ENCODE measurements at regions not wholly inside any gene's neighbourhood (a gene's known extent, or its start where the extent isn't known, plus 50 kb on each side); places are given as distances from the start of the nearest gene placed in this dataset.
"Not testable (repeated sequence)": the region's sequence is repeated elsewhere in the genome, so short reads cannot be mapped to it uniquely, and the experiment has no call there.

- DNase-seq: no peak
These were observed 326.9 kb upstream of the HNRNPA3 start for GRCh38 chr2:176885661-176886060.

- no peak for DNase-seq
These were observed 321.5 kb upstream of the HNRNPA3 start for GRCh38 chr2:176891105-176891504.

DNA sequence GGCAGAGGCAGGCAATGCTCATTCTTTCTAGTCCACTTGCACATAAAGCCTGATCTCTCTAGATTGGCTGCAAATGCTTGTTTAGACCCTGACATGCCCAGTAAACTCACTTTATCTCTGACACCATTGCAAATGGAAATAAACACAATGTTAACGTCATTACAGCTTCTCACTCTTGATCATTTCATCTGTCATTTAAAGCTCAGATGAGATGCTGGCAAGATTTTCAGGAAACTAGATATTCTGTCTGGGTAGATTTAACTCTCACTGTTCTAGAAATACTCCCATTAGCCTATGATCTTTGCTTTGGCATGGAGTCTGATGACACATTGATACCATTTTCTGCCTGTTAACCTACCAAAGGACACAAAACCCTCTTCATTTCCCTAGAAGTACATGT lies 320.7 kb upstream of the HNRNPA3 start:
- DNase-seq: no peak

- DNase-seq: peak; percentile 5
These were observed 319.8 kb upstream of the HNRNPA3 start for GRCh38 chr2:176892676-176893226.

- no peak for DNase-seq
These were observed 317.4 kb upstream of the HNRNPA3 start for GRCh38 chr2:176895158-176895557.

- DNase-seq: no peak
These were observed 310.1 kb upstream of the HNRNPA3 start for GRCh38 chr2:176902454-176902853.

DNA sequence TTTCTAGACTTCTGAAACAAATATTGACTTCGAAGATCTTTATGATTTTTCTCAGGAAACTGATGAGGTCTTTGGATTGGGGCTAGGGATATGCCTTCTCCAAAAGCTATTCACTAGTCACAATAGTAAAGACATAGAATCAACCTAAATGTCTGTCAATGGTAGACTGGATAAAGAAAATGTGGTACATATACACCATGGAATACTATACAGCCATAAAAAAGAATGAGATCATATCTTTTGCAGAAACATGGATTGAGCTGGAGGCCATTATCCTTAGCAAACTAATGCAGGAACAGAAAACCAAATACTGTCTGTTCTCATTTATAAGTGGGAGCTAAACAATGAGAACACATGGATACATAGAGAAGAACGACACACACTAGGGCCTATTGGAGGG lies 308.5 kb upstream of the HNRNPA3 start:
- DNase-seq: not testable (repeated sequence)

DNA sequence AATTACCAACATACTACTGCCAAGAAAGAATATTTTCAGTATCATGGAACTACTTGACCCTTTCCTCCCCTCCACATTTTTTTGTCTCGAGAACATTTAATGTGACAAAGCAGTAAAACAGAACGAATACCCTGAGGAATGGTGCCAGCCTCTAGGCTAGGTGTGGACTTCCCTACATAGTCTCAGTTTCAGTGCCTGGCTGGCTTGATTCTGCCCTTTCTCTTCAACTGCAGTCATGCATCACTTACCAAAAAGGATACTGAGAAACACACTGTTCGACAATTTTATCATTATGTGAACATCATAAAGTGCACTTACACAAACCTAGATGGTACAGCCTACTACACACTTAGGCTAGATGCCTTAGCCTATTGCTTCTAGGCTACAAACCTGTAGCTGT lies 305.3 kb upstream of the HNRNPA3 start:
- no peak for DNase-seq

DNA sequence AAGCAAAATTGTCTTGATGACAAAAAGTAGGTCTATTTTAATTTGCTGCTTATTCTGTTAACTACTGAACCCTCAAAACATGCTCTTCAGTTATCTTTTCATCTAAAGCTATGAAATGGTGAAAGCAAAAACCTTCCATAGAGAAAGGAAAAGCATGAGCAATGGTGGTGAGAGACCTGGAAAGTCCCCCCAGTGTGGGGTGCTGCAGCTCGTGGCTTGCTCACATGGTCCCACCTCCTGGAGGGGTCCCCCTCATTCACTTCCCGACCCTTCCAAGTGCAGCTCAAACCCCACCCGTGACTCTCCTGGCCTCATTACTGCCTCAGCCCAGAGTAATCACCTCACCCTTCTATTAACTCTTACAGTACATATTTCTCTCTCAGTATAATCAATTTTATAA lies 301.8 kb upstream of the HNRNPA3 start:
- DNase-seq: no peak

GRCh38 chr2:176913955-176914354 lies 298.6 kb upstream of the HNRNPA3 start:
- DNase-seq: no peak

- no peak for DNase-seq
These were observed 298.2 kb upstream of the HNRNPA3 start for GRCh38 chr2:176914371-176914770.

GRCh38 chr2:176922545-176922944 lies 290.0 kb upstream of the HNRNPA3 start:
- DNase-seq: not testable (repeated sequence)

DNA sequence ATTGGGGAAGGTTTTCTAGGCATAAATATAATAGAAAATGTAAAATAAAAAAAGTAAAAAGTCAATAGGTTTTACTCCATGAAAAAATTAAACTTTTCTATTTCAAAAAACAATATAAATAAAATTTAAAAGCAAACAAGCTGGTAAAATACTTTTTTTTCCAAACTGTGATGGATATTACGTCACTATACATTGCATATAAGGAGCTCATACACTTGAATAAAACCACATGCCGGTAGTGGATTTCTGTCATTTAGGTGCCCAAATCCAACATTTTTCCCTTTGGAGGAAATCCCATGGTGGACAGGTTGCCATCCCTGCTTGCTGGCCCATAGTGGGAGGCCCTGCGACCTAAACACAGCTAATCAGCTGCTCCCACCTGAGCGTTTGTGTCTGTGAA lies 289.4 kb upstream of the HNRNPA3 start:
- no peak for DNase-seq

GRCh38 chr2:176924909-176925534 lies 287.6 kb upstream of the HNRNPA3 start:
- DNase-seq: no peak

GRCh38 chr2:176926453-176926852 lies 286.1 kb upstream of the HNRNPA3 start:
- no peak for DNase-seq

DNA sequence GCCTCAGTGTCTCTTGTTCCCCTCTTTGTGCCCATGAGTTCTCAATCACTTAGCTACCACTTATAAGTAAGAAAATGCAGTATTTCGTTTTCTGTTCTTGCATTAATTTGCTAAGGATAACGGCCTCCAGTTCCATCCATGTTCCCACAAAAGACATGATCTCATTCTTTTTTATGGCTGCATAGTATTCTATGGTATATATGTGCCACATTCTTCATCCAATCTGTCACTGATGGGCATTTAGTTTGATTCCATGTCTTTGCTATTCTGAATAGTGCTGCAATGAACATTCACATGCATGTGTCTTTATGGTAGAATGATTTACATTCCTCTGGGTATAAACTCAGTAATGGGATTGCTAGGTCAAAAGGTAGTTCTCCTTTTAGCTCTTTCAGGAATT lies 283.2 kb upstream of the HNRNPA3 start:
- not testable (repeated sequence) for DNase-seq

- peak; percentile 94 for DNase-seq
These were observed 280.7 kb upstream of the HNRNPA3 start for GRCh38 chr2:176931588-176932563.

- no peak for DNase-seq
These were observed 278.5 kb upstream of the HNRNPA3 start for GRCh38 chr2:176934131-176934530.

GRCh38 chr2:176934869-176935415 lies 277.7 kb upstream of the HNRNPA3 start:
- DNase-seq: no peak

- DNase-seq: no peak
These were observed 277.0 kb upstream of the HNRNPA3 start for GRCh38 chr2:176935543-176936102.

- DNase-seq: no peak
These were observed 276.2 kb upstream of the HNRNPA3 start for GRCh38 chr2:176936410-176936809.

GRCh38 chr2:176944998-176945397 lies 267.6 kb upstream of the HNRNPA3 start:
- DNase-seq: no peak

DNA sequence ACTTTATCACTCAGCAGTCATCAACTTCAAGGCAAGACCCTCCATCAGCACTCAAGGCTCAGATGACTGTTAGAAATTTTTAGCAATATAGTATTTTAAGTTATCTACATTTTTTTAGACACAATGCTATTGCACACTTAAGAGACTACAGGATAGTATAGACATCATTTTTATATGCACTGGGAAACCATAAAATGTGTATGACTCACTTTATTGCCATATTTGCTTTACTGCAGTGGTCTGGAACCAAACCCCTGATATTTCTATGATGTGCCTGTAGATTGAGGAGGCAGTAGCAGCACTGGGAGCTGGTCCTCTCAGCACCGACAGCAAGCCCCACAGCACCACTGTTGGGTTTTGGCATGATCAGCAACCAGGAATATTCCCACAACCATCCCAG lies 264.8 kb upstream of the HNRNPA3 start:
- no peak for DNase-seq
